GM21423 (cell line): ENCODE measurements at regions not wholly inside any gene's neighbourhood (a gene's known extent, or its start where the extent isn't known, plus 50 kb on each side); places are given as distances from the start of the nearest gene placed in this dataset.
"Not testable (repeated sequence)": the region's sequence is repeated elsewhere in the genome, so short reads cannot be mapped to it uniquely, and the experiment has no call there.

Experiments
- ATAC-seq: cut with Tn5 transposase; IDR thresholded peaks from one replicate; pipeline ENCODE4 v1.9.1; 2021; ENCODE audit warnings: mild to moderate bottlenecking, moderate library complexity; ENCODE audit not compliant: unreplicated experiment

DNA sequence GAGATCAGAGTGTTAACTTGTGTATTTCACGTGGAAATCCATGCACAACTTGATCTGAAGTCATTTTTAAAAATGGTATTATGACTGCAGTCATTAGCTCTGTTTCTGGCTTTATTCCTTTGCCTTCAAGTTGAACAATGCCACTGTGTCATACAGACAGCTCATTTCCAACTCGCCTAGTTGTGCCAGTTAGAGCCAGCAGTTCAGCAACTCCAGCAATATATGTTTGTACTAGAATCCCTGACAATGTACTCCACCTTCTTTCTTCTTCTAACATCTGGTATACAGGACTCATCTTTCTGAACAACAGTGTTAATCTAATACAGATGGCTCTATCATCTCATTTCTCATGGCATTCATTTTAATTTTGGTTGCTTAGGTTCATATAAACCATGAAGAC is 418.3 kb upstream of the POU3F2 start:
- ATAC-seq, result no peak

DNA sequence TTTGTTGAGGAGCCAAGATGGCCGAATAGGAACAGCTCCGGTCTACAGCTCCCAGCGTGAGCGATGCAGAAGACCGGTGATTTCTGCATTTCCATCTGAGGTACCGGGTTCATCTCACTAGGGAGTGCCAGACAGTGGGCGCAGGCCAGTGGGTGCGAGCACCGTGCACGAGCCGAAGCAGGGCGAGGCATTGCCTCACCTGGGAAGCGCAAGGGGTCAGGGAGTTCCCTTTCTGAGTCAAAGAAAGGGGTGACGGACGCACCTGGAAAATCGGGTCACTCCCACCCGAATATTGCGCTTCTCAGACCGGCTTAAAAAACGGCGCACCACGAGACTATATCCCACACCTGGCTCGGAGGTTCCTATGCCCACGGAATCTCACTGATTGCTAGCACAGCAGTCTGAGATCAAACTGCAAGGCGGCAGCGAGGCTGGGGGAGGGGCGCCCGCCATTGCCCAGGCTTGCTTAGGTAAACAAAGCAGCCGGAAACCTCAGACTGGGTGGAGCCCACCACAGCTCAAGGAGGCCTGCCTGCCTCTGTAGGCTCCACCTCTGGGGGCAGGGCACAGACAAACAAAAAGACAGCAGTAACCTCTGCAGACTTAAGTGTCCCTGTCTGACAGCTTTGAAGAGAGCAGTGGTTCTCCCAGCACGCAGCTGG is 417.7 kb upstream of the POU3F2 start:
- ATAC-seq, result not testable (repeated sequence)

DNA sequence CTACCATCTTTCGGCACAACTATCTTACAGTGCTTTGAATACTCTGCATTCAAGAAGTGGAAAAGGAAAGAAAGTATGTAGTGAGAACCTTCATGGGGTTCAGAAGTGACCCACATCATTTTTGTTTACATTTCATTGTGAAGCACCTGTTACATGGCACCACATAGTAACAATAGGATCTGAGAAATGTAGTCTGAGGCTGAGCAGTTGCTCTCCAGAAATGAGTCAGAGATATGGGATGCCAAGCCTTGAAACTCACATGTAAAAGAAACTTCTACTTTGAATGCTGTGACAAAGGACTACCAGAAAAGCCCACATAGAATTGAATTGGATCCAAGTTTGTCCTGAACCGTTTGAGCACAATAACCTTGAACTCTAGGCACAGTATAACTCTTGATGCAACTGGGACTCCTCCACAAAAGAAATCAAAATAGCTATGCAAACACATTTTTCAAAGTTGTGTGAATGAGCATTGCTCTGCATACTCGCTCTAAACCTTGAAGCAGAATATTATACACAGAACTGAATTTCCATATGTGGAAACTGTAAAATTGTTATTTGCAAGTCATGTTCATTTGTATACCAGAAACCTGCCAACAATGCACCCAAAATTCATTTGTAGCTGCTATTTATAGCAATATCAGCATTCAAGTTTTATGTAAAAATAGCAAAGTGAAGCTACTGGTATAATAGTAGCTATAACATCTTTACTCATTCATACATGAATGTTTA is 400.9 kb upstream of the POU3F2 start:
- ATAC-seq, result peak; percentile 49

DNA sequence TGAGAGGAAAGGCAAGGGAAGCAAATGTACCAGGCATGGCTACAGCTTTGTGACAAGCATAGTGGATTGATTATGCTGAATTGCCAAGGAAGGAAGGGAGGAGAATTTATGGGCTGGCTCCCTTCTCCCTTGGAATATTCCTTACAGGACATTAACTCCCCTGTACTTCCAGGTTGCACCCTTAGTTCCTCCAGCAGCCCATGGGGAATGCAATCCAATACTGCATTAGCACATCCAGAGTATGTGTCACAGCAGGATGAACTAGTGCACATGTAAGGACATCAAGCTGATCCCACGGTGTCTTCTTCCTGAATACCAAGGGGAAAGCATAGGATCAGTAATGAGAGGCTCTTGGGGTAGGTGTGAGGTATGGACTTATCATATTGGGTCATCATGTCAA is 390.7 kb upstream of the POU3F2 start:
- ATAC-seq, result no peak

DNA sequence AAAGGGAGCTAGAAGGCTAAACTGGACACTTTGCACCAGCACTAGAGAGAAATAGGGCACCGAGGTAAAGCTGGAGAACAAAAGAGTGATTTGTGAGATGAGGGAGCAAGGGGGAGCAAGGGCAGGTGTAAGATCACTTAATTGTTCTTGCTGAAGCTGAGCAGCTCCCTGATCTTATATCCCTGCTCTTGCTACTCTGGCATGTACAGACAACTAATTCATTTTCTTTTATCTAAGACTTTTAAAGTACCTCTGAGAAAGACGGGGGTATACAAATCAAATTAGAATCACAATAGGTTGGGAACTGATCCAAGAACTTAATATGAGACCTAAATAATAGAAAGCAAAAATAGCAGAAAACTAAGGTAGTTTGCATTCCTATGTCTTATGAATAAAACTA is 381.7 kb upstream of the POU3F2 start:
- no peak for ATAC-seq

DNA sequence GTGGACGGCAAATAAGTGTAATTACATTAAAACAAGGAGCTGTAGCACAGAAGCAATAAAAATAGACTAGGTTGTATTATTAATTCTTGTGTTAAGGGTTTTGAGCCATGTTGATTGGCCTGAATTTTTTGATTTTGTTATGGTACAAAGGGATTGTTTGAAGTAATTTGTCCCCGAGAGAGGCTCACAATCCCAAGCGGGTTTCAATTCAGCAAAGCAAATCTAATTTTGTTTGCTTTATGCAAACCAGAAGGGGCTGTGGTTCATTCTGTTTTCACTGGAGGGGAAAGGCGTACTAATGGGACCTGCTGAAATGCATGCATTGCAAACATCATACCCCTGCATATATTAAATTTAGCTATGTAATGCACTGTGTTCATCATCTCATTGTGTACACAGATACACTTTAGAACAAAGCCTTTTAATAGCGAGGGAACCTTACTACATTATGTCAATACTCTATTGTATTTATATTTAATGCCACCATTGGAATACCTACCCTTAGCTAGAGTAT is 379.5 kb upstream of the POU3F2 start:
- ATAC-seq, result no peak

DNA sequence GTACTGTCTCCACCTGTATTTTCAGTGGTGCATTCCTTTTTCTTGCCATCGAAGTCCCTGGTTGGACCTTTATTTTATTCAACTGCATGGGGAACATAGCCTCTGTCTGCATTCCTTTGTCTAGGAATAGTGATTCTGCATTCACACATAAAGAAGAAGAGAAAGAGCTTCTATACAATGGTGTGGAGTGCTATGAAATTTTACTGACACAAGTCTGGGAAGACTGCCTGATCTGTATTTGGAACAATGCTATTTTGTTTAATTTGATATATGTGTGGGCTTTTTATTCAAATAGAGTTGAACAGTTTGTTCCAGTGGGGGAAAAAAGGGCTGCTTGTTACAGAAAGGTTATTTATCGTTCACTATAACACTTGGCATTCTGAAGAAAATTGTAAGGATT is 375.7 kb upstream of the POU3F2 start:
- no peak for ATAC-seq

DNA sequence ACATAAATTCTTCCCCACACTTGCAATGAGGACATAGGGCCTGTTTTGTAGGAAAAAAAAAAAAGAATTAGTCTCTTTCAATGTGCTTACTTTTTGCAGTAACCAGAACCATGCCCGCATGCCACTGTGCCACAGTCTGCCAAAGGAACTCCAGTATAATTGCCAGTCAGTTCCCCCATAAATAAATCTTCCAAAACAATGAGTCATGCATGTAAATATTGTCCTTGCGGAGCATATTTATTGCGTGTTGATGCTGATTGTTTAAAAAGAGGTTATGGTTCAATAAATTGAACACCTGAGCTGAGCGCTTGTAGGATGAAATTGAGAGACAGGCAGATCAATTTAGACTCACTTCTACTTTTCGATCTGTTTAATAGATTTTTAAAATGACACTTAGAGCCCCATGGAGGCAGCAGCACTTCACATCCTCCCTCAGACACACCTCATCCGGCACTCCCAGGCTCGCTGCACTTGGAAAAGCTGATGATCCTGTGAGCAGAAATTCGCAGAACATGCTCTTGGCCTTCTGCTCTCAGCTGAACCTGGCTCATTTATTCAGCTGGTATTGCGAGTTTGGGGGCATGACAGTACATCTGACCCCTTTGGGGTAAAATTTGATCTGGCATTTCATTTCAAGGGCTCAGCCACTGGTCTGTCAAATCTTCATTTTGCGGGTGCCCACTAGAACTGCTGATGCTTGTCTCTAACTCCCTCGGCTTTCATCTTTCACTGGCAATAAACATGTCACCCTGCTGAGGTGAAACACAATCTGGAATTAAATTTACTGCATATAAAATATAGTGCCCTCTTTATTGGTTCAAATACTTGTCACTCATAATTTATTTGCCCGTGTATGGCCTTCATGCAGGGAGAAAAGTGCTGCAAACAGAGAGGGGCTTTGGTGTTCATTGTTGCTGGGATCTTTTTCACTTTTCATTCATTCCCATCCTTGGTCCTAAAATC is 371.1 kb upstream of the POU3F2 start:
- no peak for ATAC-seq

DNA sequence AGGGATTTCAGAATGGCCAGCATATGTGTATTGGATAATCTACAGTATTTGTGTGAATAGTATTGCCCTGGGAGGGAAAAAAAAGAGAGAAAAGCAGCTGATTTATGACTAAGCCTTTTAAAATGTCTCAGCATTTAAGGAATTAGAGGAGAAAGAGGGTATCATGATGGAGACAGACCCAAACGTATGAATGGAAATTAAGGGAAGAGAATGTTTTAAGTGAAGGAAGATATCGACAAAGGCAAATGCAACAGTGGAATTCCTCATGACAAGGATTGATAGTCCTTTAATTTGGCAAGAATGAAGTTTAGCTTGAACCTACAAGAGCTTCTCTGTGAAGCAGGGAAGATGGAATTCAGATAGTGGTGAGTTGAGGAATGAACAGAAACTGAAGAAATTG is 367.3 kb upstream of the POU3F2 start:
- ATAC-seq, result no peak

DNA sequence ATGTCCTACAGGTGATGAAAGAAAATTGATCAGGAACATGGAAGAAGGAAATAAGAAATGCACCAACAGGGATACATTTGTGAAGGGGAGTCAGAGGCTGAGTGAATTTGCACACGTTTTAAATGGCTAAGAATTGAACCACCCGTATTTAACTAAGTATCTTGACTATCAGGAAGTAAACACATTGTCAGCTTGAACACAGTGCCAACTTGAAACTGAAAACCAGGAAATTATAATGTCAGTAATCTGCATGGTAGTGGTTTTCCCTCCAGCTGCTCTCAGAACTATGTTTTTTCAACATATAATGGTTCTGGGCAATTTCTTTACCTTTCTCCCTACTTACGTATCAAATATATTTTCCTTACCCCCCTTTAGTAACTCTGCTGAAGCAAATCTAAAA is 366.5 kb upstream of the POU3F2 start:
- no peak for ATAC-seq

DNA sequence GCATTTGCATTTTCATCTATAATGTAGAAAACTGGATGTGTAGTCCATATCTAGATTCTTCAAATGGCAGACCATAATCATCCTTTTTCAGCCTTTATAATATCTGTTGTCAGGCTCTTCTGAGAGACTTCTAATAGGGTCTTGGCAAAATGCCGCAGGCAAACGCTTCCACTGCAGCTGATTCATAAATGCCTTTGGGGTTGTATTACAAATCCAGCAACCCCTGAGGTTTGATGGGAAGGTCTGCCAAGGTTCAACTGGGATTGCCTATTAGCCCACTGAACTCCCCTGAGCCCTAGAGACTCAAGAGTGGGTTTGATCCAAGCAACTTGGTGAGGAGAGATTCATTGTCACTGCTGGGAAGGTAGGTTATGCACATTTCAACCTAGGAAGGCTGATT is 365.2 kb upstream of the POU3F2 start:
- ATAC-seq, result no peak

DNA sequence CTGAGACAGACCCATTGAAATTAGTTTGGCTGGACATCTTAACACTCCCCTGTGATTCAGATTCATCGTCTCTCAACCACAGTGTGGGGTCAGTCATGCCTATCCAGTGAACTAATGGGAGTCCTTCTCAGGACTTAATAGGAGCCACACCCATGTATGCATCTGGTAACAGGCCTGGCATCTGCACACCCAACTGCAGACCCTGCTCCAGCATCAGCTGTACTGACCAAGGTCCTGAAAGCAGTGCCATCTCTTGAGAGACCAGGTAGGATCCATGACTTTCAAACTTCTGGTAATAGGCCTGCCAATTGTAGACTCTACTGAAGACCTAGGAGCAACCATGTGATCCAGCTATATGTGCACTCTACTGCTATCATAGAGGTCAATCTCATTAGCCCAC is 363.6 kb upstream of the POU3F2 start:
- no peak for ATAC-seq

DNA sequence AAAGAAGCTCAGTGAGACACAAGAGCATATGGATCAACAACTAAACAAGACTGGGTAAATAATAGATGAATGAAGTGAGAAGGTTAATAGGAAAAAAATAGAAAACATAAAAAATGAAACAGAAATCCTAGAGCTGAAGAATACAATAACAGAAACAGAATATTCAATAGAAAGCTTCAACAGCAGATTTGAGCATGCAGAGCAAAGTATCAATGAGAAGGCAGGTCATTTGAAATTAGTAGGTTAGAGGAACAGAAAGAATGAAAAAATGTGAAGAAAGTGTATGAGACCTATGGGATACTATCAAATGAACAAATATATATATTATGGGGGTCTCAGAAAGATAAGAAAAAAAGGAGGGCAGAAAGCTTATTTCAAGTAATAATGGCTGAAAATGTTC is 362.9 kb upstream of the POU3F2 start:
- ATAC-seq, result no peak

DNA sequence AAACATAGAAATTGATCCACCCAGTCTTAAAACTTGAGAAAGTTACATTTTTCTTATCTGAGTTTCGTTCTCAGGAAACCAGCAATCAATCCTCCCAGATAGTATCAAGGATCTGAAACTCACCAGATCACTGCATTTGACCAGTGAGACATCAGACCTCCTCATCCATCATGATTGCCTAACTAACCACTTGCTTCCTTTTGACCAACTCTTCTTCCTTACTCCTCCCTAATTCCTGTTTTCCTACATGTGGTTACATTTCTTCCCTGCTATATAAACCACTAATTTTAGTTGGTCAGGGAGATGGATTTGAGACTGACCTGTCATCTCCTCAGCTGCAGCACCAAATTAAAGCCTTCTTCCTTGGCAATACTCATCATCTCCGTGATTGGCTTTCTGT is 357.1 kb upstream of the POU3F2 start:
- ATAC-seq, result no peak

DNA sequence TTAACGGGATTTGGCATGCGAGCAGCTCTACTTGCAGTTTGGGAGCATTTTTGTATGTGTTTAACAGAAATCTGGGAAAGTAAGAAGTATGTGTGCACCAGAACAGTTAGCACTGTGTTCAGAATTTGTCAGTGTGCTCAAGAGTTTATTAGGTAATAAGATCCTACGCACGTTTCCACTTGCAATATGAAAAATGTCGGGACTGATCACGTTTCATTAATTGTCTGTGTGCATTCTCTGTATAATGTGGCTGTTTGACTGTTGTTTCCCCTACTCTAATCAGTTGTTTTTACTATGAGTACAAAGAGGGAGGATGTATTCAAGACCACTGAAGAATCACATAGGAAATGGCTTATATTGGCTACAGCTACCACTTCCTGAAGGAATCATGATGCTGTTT is 349.7 kb upstream of the POU3F2 start:
- no peak for ATAC-seq

DNA sequence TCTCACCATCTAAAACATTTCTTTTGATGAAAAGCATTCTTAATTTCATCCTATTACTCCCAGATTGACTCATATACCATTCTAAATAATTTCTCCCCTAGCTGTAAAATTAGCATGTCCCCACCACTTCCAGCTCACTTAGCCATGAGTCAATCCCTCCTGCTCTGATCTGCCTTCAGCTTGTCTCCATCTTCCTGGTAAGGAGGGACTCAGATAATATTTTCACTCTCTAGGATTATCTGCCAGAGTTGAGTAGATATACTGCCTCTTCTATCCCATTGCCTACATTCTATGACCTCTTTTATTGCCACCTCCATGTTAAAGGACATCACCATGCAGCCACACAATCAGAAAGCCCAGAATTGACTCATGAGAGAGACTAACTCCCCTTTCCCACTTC is 348.8 kb upstream of the POU3F2 start:
- no peak for ATAC-seq

DNA sequence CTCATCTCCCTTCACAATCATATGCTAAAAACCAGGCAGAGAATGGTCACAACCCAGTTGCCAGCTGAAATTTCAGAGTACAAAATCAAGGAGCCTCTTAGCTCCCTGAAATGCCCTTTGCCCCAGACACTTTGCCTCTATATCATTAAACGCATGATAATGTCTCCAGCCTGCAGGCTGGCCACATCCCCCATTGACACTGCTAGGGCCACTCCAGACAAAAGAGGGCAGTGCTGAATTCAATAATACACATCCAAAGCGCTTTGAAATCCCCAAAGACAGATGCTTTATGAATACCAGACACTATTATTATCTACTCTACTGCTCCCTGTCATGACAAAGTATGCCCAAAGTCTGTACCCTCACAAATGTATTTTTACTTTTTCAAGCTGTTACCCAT is 348.3 kb upstream of the POU3F2 start:
- no peak for ATAC-seq

DNA sequence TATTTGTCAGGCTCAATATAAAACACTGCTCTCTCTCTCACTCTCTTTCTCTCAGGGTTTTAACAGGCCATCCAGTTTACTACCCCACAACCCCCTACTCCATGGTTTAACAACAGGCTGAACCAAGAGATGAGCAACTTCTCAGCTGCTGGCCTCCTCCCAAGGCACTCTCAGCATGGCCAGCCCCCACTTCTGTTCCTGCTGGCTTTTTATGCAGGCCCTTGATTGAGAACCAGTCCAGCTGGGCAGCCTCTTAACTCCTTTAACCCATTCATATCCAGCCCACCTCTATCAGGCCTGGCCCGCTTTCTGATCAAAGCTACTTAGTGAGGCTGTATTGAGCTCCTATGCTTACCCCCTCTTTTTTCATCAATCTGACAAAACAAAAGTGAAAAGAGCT is 346.8 kb upstream of the POU3F2 start:
- no peak for ATAC-seq

DNA sequence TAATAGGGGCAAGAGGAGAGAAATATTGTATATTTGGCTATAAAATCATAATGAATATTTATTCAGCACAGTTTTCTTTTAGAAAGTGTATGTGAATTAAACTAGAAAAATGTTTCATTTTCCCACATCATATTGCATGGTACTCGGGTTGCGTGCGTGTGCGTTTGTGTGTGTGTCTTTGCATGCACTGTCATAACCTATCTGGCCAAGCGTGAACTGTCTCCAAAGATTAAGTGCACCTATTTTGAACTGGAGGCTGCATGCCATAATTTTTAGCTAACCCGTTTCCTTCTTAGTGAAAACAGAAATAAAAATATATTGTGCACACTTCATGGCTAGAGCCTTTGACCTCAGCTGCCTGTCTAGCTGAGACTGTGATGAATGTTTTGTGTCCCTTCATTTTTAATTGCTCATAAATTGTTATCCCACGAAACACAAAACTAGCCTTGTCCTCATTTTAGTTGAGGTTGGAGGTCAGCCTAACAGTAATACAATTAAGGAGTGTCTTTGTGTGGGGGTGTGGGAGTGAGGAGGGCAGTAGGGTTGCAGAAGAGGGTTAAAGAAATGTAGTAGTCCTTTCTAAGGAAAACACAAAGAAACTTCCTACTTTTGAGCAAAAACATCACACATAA is 336.1 kb upstream of the POU3F2 start:
- ATAC-seq, result no peak

DNA sequence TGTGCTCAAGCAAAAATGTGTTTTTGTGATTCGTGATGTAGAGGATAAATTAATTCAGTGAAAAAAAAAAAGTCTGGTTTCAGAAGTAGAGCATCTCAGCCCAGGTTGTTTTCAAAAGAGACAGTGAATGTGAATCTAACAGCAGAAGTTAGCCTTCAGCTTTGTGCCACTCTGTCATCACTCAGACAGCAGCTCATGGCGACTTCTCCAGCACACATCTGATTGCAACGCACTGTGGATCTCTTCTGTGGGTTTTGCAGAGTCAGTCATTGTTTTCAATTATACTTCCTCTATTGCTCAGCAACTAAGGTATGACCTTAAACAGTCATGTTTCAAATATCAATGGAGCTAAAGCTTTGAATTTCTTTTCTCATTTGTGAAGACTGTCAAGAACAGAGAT is 335.5 kb upstream of the POU3F2 start:
- ATAC-seq, result no peak

DNA sequence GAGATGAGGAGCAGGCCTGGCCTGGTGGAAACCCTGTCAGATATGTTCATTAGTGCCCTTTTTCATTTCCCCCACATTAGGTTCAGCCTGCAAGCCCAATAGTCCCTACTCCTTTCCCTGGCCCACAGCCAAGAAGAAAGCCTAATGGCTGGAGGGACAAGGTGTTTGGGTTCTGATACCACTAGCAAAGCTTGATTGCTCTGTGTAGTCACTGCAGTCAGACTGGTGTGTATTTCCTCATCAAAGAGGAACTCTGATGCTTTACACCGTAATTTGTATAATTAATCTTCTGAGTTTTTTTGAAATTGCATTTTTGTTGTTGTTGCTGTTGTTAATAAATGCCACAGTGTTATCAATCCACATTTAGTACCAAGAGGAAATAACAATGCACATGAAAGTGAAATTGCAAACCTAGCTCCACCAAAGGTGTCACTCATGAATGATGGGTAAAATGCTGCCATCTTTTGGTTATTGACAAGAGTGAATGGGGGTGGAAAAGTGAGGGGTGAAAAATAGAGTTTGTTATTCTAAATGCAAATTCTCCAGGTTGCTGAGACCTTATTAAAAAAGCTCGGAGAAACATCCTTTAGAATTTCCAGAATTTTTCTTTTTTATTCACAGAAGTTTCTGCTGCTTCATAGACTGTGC is 320.2 kb upstream of the POU3F2 start:
- ATAC-seq, result no peak
